Loucy (cell line): ENCODE measurements at regions not wholly inside any gene's neighbourhood (a gene's known extent, or its start where the extent isn't known, plus 50 kb on each side); places are given as distances from the start of the nearest gene placed in this dataset.

Experiments used
- H2AFZ ChIP-seq: fragments of 200-600 bp; sonication (generic); 2 replicates; pipeline ENCODE4 v1.6.0; 2016; ENCODE audit warnings: antibody characterized with exemption, mild to moderate bottlenecking, low read length, moderate library complexity
- H3F3A ChIP-seq: fragments of 200-600 bp; 2 replicates; pipeline ENCODE4 v1.6.0; 2016; ENCODE audit warnings: antibody characterized with exemption, low read depth, mild to moderate bottlenecking
- H3K27me3 ChIP-seq: fragments of 200-600 bp; sonication (generic); 2 replicates; pipeline ENCODE4 v1.6.1; 2014; ENCODE audit warnings: low read length, mild to moderate bottlenecking; ENCODE audit not compliant: insufficient read depth, poor library complexity, severe bottlenecking
- H3K36me3 ChIP-seq: fragments of 200-600 bp; sonication (generic); 2 replicates; pipeline ENCODE4 v1.6.1; 2016; ENCODE audit warnings: low read length; ENCODE audit not compliant: insufficient read depth
- H3K4me1 ChIP-seq: fragments of 200-600 bp; sonication (generic); 2 replicates; pipeline ENCODE4 v1.5.1; 2014; ENCODE audit warnings: low read length, mild to moderate bottlenecking; ENCODE audit not compliant: insufficient read depth, poor library complexity, severe bottlenecking
- H3K4me2 ChIP-seq: fragments of 200-600 bp; sonication (generic); 2 replicates; pipeline ENCODE4 v1.6.0; 2014; ENCODE audit warnings: antibody characterized with exemption, low read length, low read depth, mild to moderate bottlenecking; ENCODE audit not compliant: poor library complexity, severe bottlenecking
- H3K4me3 ChIP-seq: fragments of 200-600 bp; sonication (generic); 2 replicates; pipeline ENCODE4 v1.5.1; 2014; ENCODE audit warnings: low read length, mild to moderate bottlenecking, mixed read lengths; ENCODE audit not compliant: poor library complexity, severe bottlenecking
- H3K79me2 ChIP-seq: fragments of 200-600 bp; sonication (generic); 2 replicates; pipeline ENCODE4 v1.6.1; 2014; ENCODE audit warnings: low read length; ENCODE audit not compliant: insufficient read depth
- H3K9ac ChIP-seq: fragments of 200-600 bp; sonication (generic); 2 replicates; pipeline ENCODE4 v1.6.0; 2014; ENCODE audit warnings: mild to moderate bottlenecking, low read depth, low read length, moderate library complexity; ENCODE audit not compliant: poor library complexity, severe bottlenecking
- H3K9me2 ChIP-seq: fragments of 200-600 bp; sonication (generic); replicated peaks from 2 replicates; pipeline ENCODE4 v1.6.1; 2016; ENCODE audit warnings: low read depth, low read length, mixed read lengths
- H3K9me3 ChIP-seq: fragments of 200-600 bp; sonication (generic); 2 replicates; pipeline ENCODE4 v1.6.1; 2014; ENCODE audit warnings: mild to moderate bottlenecking, antibody characterized with exemption, low read length, low read depth; ENCODE audit not compliant: insufficient read depth
- H4K20me1 ChIP-seq: fragments of 200-600 bp; sonication (generic); 2 replicates; pipeline ENCODE4 v1.6.0; 2014; ENCODE audit warnings: antibody characterized with exemption, low read length, mild to moderate bottlenecking; ENCODE audit not compliant: insufficient read depth, poor library complexity, severe bottlenecking
- CTCF ChIP-seq: fragments of 200-600 bp; sonication (generic); conservative IDR thresholded peaks from 2 replicates; pipeline ENCODE4 v1.5.1; 2014; ENCODE audit warnings: mild to moderate bottlenecking, antibody characterized with exemption, low read length
- EZH2phosphoT487 ChIP-seq: fragments of 200-600 bp; IDR thresholded peaks from 2 replicates; pipeline ENCODE4 v1.6.1; 2018; ENCODE audit warnings: antibody characterized with exemption, mild to moderate bottlenecking, moderate library complexity, borderline replicate concordance

- Histone ChIP-seq H3K9me2 (no peaks in the 10 kb centered on the region), H3K4me3 (no peak overlapping the region), H3F3A (no peaks in the 10 kb centered on the region), H2AFZ (no peak overlapping the region), H3K4me2 (no peak overlapping the region), H3K79me2 (no peaks in the 10 kb centered on the region), H4K20me1 (no peaks in the 10 kb centered on the region), H3K9ac (no peak overlapping the region), H3K9me3 (no peaks in the 10 kb centered on the region), H3K27me3 (no peaks in the 10 kb centered on the region), H3K4me1 (no peaks in the 10 kb centered on the region), H3K36me3 (no peaks in the 10 kb centered on the region)
- TF ChIP-seq CTCF (no peak), EZH2phosphoT487 (no peak)
These were observed 268.9 kb upstream of the NOVA1 start for GRCh38 chr14:26866721-26867120.

GRCh38 chr14:26867171-26867757, 269.4 kb upstream of the NOVA1 start:
- Histone ChIP-seq H3K9ac (no peak overlapping the region), H3K4me1 (no peaks in the 10 kb centered on the region), H3K27me3 (no peaks in the 10 kb centered on the region), H3K4me3 (no peak overlapping the region), H3K9me3 (no peaks in the 10 kb centered on the region), H2AFZ (no peak overlapping the region), H4K20me1 (no peaks in the 10 kb centered on the region), H3F3A (no peaks in the 10 kb centered on the region), H3K9me2 (no peaks in the 10 kb centered on the region), H3K4me2 (no peak overlapping the region), H3K36me3 (no peaks in the 10 kb centered on the region), H3K79me2 (no peaks in the 10 kb centered on the region)
- TF ChIP-seq CTCF (no peak), EZH2phosphoT487 (no peak)

- no peaks in the 10 kb centered on the region for H3K27me3 ChIP-seq
- no peaks in the 10 kb centered on the region for H3K9me3 ChIP-seq
- no peak overlapping the region for H2AFZ ChIP-seq
- H3F3A ChIP-seq, result no peaks in the 10 kb centered on the region
- no peaks in the 10 kb centered on the region for H3K79me2 ChIP-seq
- no peaks in the 10 kb centered on the region for H3K9me2 ChIP-seq
- no peak overlapping the region for H3K4me3 ChIP-seq
- no peak overlapping the region for H3K4me2 ChIP-seq
- H3K4me1 ChIP-seq, result no peaks in the 10 kb centered on the region
- no peak overlapping the region for H3K9ac ChIP-seq
- TF ChIP-seq EZH2phosphoT487, result no peak
- no peak for TF ChIP-seq CTCF
- H3K36me3 ChIP-seq, result no peaks in the 10 kb centered on the region
- no peaks in the 10 kb centered on the region for H4K20me1 ChIP-seq
These were observed 272.3 kb upstream of the NOVA1 start for GRCh38 chr14:26870096-26870495.
